LNCaP clone FGC (cell line): ENCODE measurements at regions not wholly inside any gene's neighbourhood (a gene's known extent, or its start where the extent isn't known, plus 50 kb on each side); places are given as distances from the start of the nearest gene placed in this dataset.

Experiments used
- DNase-seq: peaks from one replicate; pipeline ENCODE4 v3.0.0-alpha.2; 2011; ENCODE audit warnings: low read depth
- H3K4me3 ChIP-seq: 2 replicates; pipeline ENCODE4 v1.5.1; 2011; ENCODE audit warnings: mild to moderate bottlenecking, low read depth, low read length, control low read depth
- TF ChIP-seq, protein P1 (sequence below): IDR thresholded peaks from 2 replicates; pipeline ENCODE4 v1.5.1; 2012; ENCODE audit warnings: mild to moderate bottlenecking; ENCODE audit not compliant: control insufficient read depth, insufficient read depth; ENCODE audit errors: extremely low read depth

DNA sequence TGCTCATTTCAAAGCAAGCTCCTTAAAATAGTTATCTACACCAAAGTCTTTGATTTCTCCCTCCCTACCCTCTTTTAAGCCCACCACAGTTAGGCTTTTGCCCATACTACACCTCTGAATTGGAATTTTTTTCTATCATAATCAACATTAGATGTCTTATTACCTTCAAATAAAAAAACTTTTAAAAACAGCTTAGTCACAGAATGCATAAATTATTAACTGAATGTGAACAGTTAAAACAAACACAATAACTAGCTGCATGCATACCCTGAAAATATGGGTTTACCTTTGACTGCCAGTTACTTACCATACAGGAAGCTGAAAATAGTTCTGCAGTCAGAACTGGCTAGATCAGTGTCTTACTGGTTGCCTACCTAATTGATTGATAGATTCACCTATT is 210.9 kb downstream of the TGFB2 start:
- no peak for DNase-seq
- H3K4me3 ChIP-seq: no peak overlapping the region
- TF ChIP-seq, protein P1, sequence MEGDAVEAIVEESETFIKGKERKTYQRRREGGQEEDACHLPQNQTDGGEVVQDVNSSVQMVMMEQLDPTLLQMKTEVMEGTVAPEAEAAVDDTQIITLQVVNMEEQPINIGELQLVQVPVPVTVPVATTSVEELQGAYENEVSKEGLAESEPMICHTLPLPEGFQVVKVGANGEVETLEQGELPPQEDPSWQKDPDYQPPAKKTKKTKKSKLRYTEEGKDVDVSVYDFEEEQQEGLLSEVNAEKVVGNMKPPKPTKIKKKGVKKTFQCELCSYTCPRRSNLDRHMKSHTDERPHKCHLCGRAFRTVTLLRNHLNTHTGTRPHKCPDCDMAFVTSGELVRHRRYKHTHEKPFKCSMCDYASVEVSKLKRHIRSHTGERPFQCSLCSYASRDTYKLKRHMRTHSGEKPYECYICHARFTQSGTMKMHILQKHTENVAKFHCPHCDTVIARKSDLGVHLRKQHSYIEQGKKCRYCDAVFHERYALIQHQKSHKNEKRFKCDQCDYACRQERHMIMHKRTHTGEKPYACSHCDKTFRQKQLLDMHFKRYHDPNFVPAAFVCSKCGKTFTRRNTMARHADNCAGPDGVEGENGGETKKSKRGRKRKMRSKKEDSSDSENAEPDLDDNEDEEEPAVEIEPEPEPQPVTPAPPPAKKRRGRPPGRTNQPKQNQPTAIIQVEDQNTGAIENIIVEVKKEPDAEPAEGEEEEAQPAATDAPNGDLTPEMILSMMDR: no peak

DNA sequence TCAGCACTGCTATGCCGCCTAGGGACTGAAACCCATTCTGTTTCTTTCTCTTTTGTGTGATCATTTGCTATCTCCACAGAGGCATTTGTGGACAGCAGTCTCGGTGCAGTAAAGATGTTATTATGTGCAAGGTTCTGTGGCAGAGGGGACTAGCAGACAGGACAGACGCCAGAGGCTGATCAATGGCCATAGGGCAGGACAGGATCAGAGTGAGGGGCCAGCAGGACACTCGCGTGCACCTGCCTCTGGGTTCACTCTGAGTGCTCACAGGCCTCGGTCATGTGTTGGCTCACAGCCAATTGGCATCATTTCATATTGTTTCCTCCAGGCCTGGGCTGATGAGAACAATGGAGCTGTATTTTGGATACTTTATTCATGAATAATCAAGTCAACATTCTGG is 212.6 kb downstream of the TGFB2 start:
- TF ChIP-seq, protein P1: no peak
- no peak overlapping the region for H3K4me3 ChIP-seq
- DNase-seq: no peak

DNA sequence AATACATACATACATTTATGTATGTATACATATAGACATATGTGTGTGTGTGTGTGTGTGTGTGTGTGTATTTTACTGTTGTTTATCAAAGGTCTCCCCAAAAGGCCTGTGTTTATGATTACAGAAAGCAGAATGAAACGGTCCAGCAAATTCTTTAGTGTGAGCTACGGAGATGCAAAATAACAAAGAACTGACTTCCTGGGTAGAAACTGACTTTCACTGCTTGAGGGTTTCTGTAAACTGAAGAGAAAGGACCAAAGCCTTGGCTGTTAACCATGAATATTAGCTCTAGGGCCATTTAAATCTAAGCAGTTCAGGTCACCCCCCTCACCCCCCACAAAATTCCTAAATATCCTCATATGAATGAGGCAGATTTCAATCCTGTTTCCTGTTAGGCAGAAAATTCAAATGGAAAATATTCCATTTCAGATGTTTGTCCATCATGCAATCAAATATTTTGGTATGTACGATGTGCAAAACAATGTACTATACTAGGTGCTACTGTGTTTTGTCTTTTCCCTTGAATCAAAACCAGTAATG is 213.2 kb downstream of the TGFB2 start:
- no peak for DNase-seq
- no peak overlapping the region for H3K4me3 ChIP-seq
- TF ChIP-seq, protein P1: no peak

DNA sequence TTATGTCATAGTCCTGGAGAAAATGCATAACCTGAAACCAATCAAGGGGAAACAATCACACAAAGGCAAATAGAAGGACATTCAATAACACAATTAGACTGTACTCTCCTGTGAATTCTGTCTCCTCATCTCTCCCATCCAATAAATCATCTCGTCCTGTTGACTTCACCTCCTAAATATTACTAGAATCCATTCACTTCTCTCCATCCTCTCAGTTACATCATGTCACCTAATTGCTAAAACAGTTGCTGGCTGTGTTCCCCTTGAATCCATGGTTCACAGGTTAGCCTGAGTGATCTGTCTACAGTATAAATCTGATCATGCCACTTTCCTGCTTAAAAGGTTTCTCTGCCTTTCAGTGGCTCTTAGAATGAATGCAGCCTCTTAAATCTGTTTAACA is 220.2 kb downstream of the TGFB2 start:
- no peak overlapping the region for H3K4me3 ChIP-seq
- TF ChIP-seq, protein P1: no peak
- no peak for DNase-seq

DNA sequence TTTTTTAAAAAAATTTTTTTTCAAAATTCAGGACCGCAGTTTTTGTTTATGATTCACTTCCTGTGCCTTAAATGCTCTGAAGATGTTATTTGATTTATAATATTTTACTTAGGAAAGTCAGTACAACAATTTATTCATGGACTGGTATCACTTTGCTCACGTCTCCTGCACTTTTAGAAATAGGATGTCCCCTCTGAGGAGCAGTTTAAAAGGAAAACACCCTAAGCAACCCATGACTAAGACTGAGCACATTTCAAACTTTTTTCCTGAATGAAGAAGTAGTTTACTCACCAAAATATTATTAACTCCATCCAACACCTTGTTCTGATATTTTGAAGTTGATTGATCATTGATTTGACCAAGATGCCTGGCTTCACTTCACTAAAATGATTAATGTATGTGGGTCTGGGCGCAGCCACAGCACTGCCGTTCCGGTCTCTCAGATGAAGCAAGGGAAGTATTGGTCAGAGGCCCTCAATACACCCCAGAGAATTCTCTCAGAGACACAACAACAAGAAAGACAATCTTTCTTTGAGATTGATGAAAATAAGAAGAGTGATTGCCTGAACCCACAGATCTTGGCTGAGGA is 223.9 kb downstream of the TGFB2 start:
- DNase-seq: no peak
- TF ChIP-seq, protein P1: no peak
- H3K4me3 ChIP-seq: no peak overlapping the region

DNA sequence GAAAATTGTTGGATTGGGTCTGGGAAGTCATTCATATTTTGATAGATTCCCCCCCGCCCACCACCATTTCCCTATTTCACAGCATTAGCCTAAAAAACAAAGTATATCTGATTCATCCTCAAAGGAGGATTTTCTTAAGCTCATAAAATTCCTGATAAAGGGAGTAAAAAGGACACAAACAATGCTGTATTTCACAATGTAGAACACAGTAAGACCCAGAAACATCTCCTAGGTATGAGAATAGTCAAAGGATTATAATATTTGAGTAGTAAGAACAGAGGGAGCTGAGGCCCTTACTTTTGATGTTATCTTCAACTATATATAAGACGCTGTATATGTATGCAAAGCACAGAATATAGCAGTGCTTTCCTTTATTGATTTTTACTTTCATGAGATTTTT is 225.3 kb downstream of the TGFB2 start:
- TF ChIP-seq, protein P1: no peak
- no peak overlapping the region for H3K4me3 ChIP-seq
- peak; percentile 65 for DNase-seq

DNA sequence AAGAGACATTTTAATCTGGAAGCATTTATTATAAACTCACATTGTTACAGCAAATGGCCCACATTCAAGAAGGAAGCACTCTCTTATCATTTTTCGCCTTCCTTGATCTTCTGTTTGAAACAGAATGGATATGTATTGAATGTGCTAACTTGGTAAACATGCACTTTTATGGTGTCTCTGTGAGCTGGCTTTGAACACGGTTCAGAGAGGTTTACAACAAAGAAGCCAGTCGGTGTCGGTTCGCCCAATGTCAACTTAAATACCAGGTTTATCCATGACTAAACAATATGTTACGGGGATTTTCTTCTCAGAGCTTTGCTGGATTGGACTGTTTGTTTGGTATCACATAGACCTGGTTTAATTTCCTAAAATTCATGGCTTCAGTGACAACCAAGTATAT is 226.4 kb downstream of the TGFB2 start:
- TF ChIP-seq, protein P1: no peak
- peak; percentile 86 for DNase-seq
- no peak overlapping the region for H3K4me3 ChIP-seq
